ENCODE measurements at regions not wholly inside any gene's neighbourhood (a gene's known extent, or its start where the extent isn't known, plus 50 kb on each side); places are given as distances from the start of the nearest gene placed in this dataset.

DNA sequence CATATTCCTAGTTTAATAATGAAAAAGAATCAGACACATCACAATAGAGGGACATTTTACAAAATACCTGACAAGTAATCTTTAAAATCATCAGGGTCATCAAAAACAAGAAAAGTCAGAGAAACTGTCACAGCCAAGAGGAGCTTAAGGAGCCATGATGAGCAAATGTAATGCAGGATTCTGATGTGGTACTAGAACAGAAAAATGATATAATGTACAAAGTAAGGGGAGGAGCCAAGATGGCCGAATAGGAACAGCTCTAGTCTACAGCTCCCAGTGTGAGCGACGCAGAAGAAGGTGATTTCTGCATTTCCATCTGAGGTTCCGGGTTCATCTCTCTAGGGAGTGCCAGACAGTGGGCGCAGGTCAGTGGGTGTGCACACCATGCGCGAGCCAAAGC, 198.0 kb upstream of the FAT3 start:
- no TSS peak for BruUV-seq (replicated peaks)
- intact Hi-C loops (cut with micrococcal nuclease) (no loop called here), dilution Hi-C loops (cut with MboI; ENCODE audit: extremely low pct_ligation_motif_present, low sequenced_read_pairs) (no loop called here)
- H3K27me3 ChIP-seq (ENCODE audit: control insufficient read depth in 2 of 2, insufficient read depth in 2 of 2, low read length in 2 of 2), result no peaks in the 10 kb centered on the region
- H3K9ac ChIP-seq (replicated peaks; ENCODE audit: extremely low read depth, insufficient read depth, low read length), result no peak overlapping the region
- FAIRE-seq (no peak), DNase-seq (ENCODE audit: low read depth, low spot score) (no peak)
- no peaks in the 10 kb centered on the region for H3K4me1 ChIP-seq (ENCODE audit: control insufficient read depth, extremely low read depth, insufficient read depth, low read length)
- no peak overlapping the region for H3K27ac ChIP-seq (ENCODE audit: insufficient read depth, low read depth, low read length)
- peaks cover 2% of the 10 kb centered on the region for H3K9me3 ChIP-seq (replicated peaks; ENCODE audit: control insufficient read depth, insufficient read depth, low read length)
- H3K9me1 ChIP-seq (replicated peaks; ENCODE audit: control insufficient read depth, extremely low read depth, insufficient read depth, low read length), result no peaks in the 10 kb centered on the region
- ChIA-PET POLR2A (no interaction called here), CTCF (no interaction called here)
- no peaks in the 10 kb centered on the region for H4K20me1 ChIP-seq (replicated peaks; ENCODE audit: control insufficient read depth, extremely low read depth, insufficient read depth, low read length)
- no peaks in the 10 kb centered on the region for H3K36me3 ChIP-seq (ENCODE audit: control insufficient read depth in 2 of 2, extremely low read depth in 1 of 2, insufficient read depth in 2 of 2, low read length in 2 of 2)
- H2AFZ ChIP-seq (ENCODE audit: low read depth, low read length), result no peak overlapping the region
- H3K4me3 ChIP-seq (replicated peaks in 1 of 3; ENCODE audit: insufficient read depth in 1 of 3, low read depth in 1 of 3, low read length in 3 of 3), result no peak overlapping the region
- H3K4me2 ChIP-seq (ENCODE audit: insufficient read depth, low read length), result no peak overlapping the region
- TF ChIP-seq, protein P1, sequence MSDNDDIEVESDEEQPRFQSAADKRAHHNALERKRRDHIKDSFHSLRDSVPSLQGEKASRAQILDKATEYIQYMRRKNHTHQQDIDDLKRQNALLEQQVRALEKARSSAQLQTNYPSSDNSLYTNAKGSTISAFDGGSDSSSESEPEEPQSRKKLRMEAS (IDR thresholded peaks at IDR 0.05; ENCODE audit: insufficient read depth, insufficient read length), result no peak
- H3K79me2 ChIP-seq (ENCODE audit: control insufficient read depth, insufficient read depth, low read length), result no peaks in the 10 kb centered on the region

DNA sequence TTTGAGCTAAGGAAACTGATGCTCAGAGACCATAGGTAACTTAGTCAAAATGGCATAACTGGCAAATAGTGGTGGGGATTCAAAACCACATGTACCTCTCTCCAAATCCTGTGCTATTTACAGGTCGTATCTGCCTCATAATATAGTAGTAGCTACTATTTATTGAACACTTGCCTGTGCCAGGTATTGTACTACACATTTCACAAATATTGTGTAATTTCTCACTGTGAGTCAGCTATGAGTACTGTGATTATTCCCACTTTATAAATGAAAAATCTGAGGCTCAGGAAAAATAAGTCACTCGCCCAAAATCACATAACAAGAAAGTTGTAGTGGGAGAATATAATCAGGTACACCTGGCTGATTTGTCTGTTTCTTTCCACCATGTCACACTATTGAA, 199.8 kb upstream of the FAT3 start:
- POLR2A ChIA-PET, result no interaction called here
- no peak for FAIRE-seq
- dilution Hi-C loops (cut with MboI; ENCODE audit: extremely low pct_ligation_motif_present, low sequenced_read_pairs), result no loop called here

More for the DNA sequence above, 199.8 kb upstream of the FAT3 start:
- no peak overlapping the region for H2AFZ ChIP-seq (ENCODE audit: low read depth, low read length)
- no peak overlapping the region for H3K9ac ChIP-seq (replicated peaks; ENCODE audit: extremely low read depth, insufficient read depth, low read length)
- no peak for DNase-seq (ENCODE audit: low read depth, low spot score)
- CTCF ChIA-PET, result no interaction called here
- BruUV-seq (replicated peaks), result no TSS peak
- no peak overlapping the region for H3K4me3 ChIP-seq (replicated peaks in 1 of 3; ENCODE audit: insufficient read depth in 1 of 3, low read depth in 1 of 3, low read length in 3 of 3)
- no peak overlapping the region for H3K4me2 ChIP-seq (ENCODE audit: insufficient read depth, low read length)
- H3K9me3 ChIP-seq (replicated peaks; ENCODE audit: control insufficient read depth, insufficient read depth, low read length), result peaks cover 2% of the 10 kb centered on the region
- H3K27me3 ChIP-seq (ENCODE audit: control insufficient read depth in 2 of 2, insufficient read depth in 2 of 2, low read length in 2 of 2), result no peaks in the 10 kb centered on the region
- H3K36me3 ChIP-seq (ENCODE audit: control insufficient read depth in 2 of 2, extremely low read depth in 1 of 2, insufficient read depth in 2 of 2, low read length in 2 of 2), result no peaks in the 10 kb centered on the region
- no peaks in the 10 kb centered on the region for H3K4me1 ChIP-seq (ENCODE audit: control insufficient read depth, extremely low read depth, insufficient read depth, low read length)
- H3K27ac ChIP-seq (ENCODE audit: insufficient read depth, low read depth, low read length), result no peak overlapping the region
- no peak for TF ChIP-seq POLR2AphosphoS5 (IDR thresholded peaks at IDR 0.05; ENCODE audit: insufficient read depth, low read depth, low read length)
- no peak for TF ChIP-seq POLR2A (IDR thresholded peaks at IDR 0.05; ENCODE audit: low read depth, low read length)
- TF ChIP-seq GATA2 (IDR thresholded peaks at IDR 0.05; ENCODE audit: insufficient read depth, insufficient read length, low read depth, low read length), result no peak
- TF ChIP-seq MYC (IDR thresholded peaks at IDR 0.05; ENCODE audit: low read depth, low read length), result no peak
- no peak for TF ChIP-seq FOS (IDR thresholded peaks at IDR 0.05; ENCODE audit: borderline replicate concordance, insufficient read depth, low read length)
- TF ChIP-seq JUN (IDR thresholded peaks at IDR 0.05; ENCODE audit: borderline replicate concordance, insufficient read depth, insufficient read length, low read depth), result no peak
- TF ChIP-seq, protein P1 (IDR thresholded peaks at IDR 0.05; ENCODE audit: insufficient read depth, insufficient read length), result no peak
- TF ChIP-seq, protein P2, sequence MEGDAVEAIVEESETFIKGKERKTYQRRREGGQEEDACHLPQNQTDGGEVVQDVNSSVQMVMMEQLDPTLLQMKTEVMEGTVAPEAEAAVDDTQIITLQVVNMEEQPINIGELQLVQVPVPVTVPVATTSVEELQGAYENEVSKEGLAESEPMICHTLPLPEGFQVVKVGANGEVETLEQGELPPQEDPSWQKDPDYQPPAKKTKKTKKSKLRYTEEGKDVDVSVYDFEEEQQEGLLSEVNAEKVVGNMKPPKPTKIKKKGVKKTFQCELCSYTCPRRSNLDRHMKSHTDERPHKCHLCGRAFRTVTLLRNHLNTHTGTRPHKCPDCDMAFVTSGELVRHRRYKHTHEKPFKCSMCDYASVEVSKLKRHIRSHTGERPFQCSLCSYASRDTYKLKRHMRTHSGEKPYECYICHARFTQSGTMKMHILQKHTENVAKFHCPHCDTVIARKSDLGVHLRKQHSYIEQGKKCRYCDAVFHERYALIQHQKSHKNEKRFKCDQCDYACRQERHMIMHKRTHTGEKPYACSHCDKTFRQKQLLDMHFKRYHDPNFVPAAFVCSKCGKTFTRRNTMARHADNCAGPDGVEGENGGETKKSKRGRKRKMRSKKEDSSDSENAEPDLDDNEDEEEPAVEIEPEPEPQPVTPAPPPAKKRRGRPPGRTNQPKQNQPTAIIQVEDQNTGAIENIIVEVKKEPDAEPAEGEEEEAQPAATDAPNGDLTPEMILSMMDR (IDR thresholded peaks at IDR 0.05; ENCODE audit: extremely low read depth in 1 of 2, insufficient read depth in 1 of 2, low read depth in 1 of 2, low read length in 2 of 2), result no peak
- no peak for TF ChIP-seq EZH2 (IDR thresholded peaks at IDR 0.05; ENCODE audit: borderline replicate concordance, low read depth, low read length, severe bottlenecking)
- no peaks in the 10 kb centered on the region for H4K20me1 ChIP-seq (replicated peaks; ENCODE audit: control insufficient read depth, extremely low read depth, insufficient read depth, low read length)
- no peaks in the 10 kb centered on the region for H3K9me1 ChIP-seq (replicated peaks; ENCODE audit: control insufficient read depth, extremely low read depth, insufficient read depth, low read length)
- intact Hi-C loops (cut with micrococcal nuclease), result no loop called here
- H3K79me2 ChIP-seq (ENCODE audit: control insufficient read depth, insufficient read depth, low read length), result no peaks in the 10 kb centered on the region

All from endothelial cell of umbilical vein (primary cell).